Endothelial cell (in vitro differentiated cells): ENCODE measurements at regions not wholly inside any gene's neighbourhood (a gene's known extent, or its start where the extent isn't known, plus 50 kb on each side); places are given as distances from the start of the nearest gene placed in this dataset.

Source experiments
- DNase-seq: peaks from one replicate; pipeline ENCODE4 v3.0.0; 2021; ENCODE audit warnings: low spot score
- H3K27ac Mint-ChIP-seq: one replicate; pipeline ENCODE4 v1.8.0; 2021; ENCODE audit warnings: mixed read lengths, inconsistent platforms; ENCODE audit not compliant: unreplicated experiment
- H3K27me3 Mint-ChIP-seq: one replicate; pipeline ENCODE4 v1.8.0; 2021; ENCODE audit warnings: mild to moderate bottlenecking, moderate library complexity, mixed read lengths, inconsistent platforms; ENCODE audit not compliant: unreplicated experiment
- H3K36me3 Mint-ChIP-seq: one replicate; pipeline ENCODE4 v1.8.0; 2021; ENCODE audit warnings: mild to moderate bottlenecking, low read depth, mixed read lengths, inconsistent platforms; ENCODE audit not compliant: unreplicated experiment
- H3K4me1 Mint-ChIP-seq: one replicate; pipeline ENCODE4 v1.8.0; 2021; ENCODE audit warnings: mild to moderate bottlenecking, mixed read lengths, inconsistent platforms; ENCODE audit not compliant: unreplicated experiment
- H3K4me3 Mint-ChIP-seq: one replicate; pipeline ENCODE4 v1.8.0; 2021; ENCODE audit warnings: mild to moderate bottlenecking, mixed read lengths, inconsistent platforms; ENCODE audit not compliant: unreplicated experiment
- H3K9me3 Mint-ChIP-seq: one replicate; pipeline ENCODE4 v1.8.0; 2021; ENCODE audit warnings: mixed read lengths, inconsistent platforms; ENCODE audit not compliant: unreplicated experiment
- CTCF ChIP-seq: fragments of 200-600 bp; sonication (generic); IDR thresholded peaks from one replicate; pipeline ENCODE4 v1.5.0; 2021; ENCODE audit warnings: antibody characterized with exemption; ENCODE audit not compliant: unreplicated experiment

DNA sequence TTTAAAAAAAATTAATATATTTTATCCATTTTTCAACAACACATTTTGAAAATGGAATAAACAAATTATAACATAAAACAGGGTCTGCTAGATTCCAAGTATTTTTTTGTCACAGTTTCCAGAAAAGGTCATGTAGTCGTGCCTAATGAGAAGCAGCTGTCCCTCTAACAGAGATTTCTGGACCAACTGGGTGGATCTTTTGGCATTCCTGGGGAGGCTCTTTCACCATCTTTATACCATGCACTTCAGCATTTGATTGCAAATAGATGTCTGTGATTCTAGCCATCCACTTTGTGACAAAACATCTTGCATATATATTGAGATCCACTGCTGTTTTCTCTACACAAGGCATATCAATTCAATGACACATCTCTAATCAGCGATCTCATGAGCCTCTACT, 210.7 kb upstream of the LDB2 start:
- no peak for TF ChIP-seq CTCF
- Mint-ChIP-seq H3K27ac (no peak overlapping the region), H3K9me3 (no peaks in the 10 kb centered on the region), H3K36me3 (no peaks in the 10 kb centered on the region), H3K4me3 (no peak overlapping the region), H3K4me1 (no peaks in the 10 kb centered on the region), H3K27me3 (peaks cover 2% of the 10 kb centered on the region)
- DNase-seq = no peak

- TF ChIP-seq CTCF = no peak
- no peaks in the 10 kb centered on the region for H3K9me3 Mint-ChIP-seq
- H3K27me3 Mint-ChIP-seq = peaks cover 2% of the 10 kb centered on the region
- H3K4me3 Mint-ChIP-seq = no peak overlapping the region
- H3K36me3 Mint-ChIP-seq = no peaks in the 10 kb centered on the region
- no peaks in the 10 kb centered on the region for H3K4me1 Mint-ChIP-seq
- H3K27ac Mint-ChIP-seq = no peak overlapping the region
- no peak for DNase-seq
Measured at GRCh38 chr4:17103231-17103630, 204.8 kb upstream of the LDB2 start.

DNA sequence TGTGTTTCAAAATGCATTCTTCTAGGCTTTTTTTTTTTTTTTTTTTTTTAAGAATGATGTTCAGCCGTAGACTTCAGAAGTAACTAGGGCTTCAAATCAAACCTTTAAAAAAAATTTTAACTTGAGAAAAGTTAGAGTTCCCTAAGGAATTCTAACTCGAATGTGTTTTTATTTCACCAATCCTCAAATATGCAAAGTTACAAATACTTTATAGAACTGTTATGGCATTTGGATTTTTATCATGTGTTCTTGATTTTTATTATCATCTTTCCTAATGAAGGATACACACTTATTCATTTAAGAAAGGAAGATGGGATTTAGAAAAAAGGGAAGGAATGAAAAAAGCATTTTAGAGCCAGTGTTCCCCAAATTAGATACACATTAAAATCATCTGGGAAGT, 200.6 kb upstream of the LDB2 start:
- H3K27me3 Mint-ChIP-seq = no peaks in the 10 kb centered on the region
- no peak overlapping the region for H3K4me3 Mint-ChIP-seq
- H3K36me3 Mint-ChIP-seq = no peaks in the 10 kb centered on the region
- H3K27ac Mint-ChIP-seq = no peak overlapping the region
- no peaks in the 10 kb centered on the region for H3K9me3 Mint-ChIP-seq
- no peak for TF ChIP-seq CTCF
- no peak for DNase-seq
- H3K4me1 Mint-ChIP-seq = peaks cover 7% of the 10 kb centered on the region

- no peaks in the 10 kb centered on the region for H3K36me3 Mint-ChIP-seq
- H3K9me3 Mint-ChIP-seq = no peaks in the 10 kb centered on the region
- H3K4me3 Mint-ChIP-seq = no peak overlapping the region
- no peak for DNase-seq
- H3K4me1 Mint-ChIP-seq = peaks cover 7% of the 10 kb centered on the region
- no peak overlapping the region for H3K27ac Mint-ChIP-seq
- TF ChIP-seq CTCF = no peak
- H3K27me3 Mint-ChIP-seq = no peaks in the 10 kb centered on the region
Measured at GRCh38 chr4:17098401-17098800, 200.0 kb upstream of the LDB2 start.

DNA sequence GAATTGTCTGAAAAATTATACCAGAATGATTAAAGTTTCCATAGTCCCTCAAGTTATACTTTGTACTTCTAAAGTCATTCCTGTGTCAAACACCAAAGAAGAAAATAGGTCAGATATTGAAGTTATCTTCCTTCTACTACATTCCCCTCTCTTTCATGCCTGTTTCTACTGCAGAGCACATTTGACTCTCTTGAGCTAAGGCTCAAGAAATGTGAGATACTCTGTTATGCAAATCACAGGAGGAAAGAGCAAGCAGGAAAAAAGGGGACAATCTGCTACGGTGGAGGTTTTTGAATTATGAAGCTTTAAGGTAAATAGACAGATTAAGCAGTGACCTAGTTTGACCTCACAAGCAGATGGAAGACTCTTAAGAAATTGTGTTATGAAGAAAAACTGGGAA, 198.9 kb upstream of the LDB2 start:
- Mint-ChIP-seq H3K27ac (no peak overlapping the region), H3K9me3 (no peaks in the 10 kb centered on the region), H3K4me3 (no peak overlapping the region), H3K4me1 (peaks cover 10% of the 10 kb centered on the region), H3K27me3 (no peaks in the 10 kb centered on the region), H3K36me3 (no peaks in the 10 kb centered on the region)
- TF ChIP-seq CTCF = no peak
- no peak for DNase-seq
